MM.1S (cell line): ENCODE measurements at regions not wholly inside any gene's neighbourhood (a gene's known extent, or its start where the extent isn't known, plus 50 kb on each side); places are given as distances from the start of the nearest gene placed in this dataset.

Experiments
- EZH2 ChIP-seq: fragments of 300-600 bp; sonication (generic); optimal IDR thresholded peaks from 2 replicates; pipeline ENCODE3; 2017; ENCODE audit warnings: low read depth, mild to moderate bottlenecking, antibody characterized with exemption, low read length, mixed read lengths
- EZH2phosphoT487 ChIP-seq: fragments of 300-600 bp; sonication (generic); IDR thresholded peaks from 2 replicates; pipeline ENCODE4 v1.6.1; 2018; ENCODE audit warnings: antibody characterized with exemption, low read length
- TF ChIP-seq, protein P1 (sequence below): fragments of 300-600 bp; sonication (generic); IDR thresholded peaks from 2 replicates; pipeline ENCODE4 v1.5.1; 2016; ENCODE audit warnings: antibody characterized with exemption, low read length, mixed read lengths

- TF ChIP-seq EZH2phosphoT487 (no peak), EZH2 (no peak)
- TF ChIP-seq, protein P1, sequence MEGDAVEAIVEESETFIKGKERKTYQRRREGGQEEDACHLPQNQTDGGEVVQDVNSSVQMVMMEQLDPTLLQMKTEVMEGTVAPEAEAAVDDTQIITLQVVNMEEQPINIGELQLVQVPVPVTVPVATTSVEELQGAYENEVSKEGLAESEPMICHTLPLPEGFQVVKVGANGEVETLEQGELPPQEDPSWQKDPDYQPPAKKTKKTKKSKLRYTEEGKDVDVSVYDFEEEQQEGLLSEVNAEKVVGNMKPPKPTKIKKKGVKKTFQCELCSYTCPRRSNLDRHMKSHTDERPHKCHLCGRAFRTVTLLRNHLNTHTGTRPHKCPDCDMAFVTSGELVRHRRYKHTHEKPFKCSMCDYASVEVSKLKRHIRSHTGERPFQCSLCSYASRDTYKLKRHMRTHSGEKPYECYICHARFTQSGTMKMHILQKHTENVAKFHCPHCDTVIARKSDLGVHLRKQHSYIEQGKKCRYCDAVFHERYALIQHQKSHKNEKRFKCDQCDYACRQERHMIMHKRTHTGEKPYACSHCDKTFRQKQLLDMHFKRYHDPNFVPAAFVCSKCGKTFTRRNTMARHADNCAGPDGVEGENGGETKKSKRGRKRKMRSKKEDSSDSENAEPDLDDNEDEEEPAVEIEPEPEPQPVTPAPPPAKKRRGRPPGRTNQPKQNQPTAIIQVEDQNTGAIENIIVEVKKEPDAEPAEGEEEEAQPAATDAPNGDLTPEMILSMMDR: no peak
Measured at GRCh38 chr13:91162589-91162988, 184.9 kb upstream of the MIR17HG start.
